ENCODE measurements at regions not wholly inside any gene's neighbourhood (a gene's known extent, or its start where the extent isn't known, plus 50 kb on each side); places are given as distances from the start of the nearest gene placed in this dataset.

DNA sequence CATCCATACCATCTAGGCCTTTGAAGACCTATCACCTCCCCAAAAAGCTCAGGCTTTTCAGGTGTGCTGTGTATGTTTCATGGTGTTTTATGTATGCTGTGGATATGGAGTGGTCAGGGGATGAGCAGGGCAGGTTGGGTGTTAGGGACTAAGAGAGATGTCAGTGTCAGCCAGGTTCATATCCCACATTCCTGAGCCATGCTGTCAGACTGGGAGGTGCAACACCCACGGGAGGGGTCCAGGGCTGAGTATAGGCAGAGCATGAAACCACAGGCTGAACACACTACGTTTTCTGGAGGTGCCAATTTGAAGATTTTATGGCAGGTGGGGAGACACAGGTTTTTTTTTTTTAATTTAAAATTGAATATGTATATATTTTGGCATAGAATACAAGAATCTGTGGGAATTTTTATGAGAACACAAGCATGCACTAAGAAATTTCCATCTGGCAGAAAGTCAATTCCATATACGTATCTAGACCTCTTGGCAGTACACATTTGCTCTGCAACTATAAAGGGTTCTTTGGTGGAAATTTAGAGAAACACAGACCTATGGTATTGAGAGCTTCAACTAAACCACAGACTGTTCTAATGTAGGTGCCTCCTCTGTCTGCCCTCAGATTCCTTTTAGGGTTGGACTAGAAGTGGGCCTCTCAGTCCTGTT is 101.9 kb upstream of the RNU6-1 start:
- TF ChIP-seq, protein P1, sequence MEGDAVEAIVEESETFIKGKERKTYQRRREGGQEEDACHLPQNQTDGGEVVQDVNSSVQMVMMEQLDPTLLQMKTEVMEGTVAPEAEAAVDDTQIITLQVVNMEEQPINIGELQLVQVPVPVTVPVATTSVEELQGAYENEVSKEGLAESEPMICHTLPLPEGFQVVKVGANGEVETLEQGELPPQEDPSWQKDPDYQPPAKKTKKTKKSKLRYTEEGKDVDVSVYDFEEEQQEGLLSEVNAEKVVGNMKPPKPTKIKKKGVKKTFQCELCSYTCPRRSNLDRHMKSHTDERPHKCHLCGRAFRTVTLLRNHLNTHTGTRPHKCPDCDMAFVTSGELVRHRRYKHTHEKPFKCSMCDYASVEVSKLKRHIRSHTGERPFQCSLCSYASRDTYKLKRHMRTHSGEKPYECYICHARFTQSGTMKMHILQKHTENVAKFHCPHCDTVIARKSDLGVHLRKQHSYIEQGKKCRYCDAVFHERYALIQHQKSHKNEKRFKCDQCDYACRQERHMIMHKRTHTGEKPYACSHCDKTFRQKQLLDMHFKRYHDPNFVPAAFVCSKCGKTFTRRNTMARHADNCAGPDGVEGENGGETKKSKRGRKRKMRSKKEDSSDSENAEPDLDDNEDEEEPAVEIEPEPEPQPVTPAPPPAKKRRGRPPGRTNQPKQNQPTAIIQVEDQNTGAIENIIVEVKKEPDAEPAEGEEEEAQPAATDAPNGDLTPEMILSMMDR (IDR thresholded peaks at IDR 0.05; ENCODE audit: low read length) = no peak
- TF ChIP-seq EZH2phosphoT487 (IDR thresholded peaks at IDR 0.05; ENCODE audit: low read length) (no peak), EZH2 (optimal IDR thresholded peaks at IDR 0.05; ENCODE audit: low read depth, low read length) (no peak)

Measured in MM.1S (cell line).